Ovary (tissue), 3 donors: ENCODE measurements at regions not wholly inside any gene's neighbourhood (a gene's known extent, or its start where the extent isn't known, plus 50 kb on each side); places are given as distances from the start of the nearest gene placed in this dataset.

Experiments used
- CTCF ChIP-seq, 3 donors: fragments of 450-650 bp in 2 of 3; fragments of 200-600 bp in 1 of 3; IDR thresholded peaks; one replicate each; pipeline versions ENCODE4 v1.5.1 to v1.8.0; 2016 to 2022; ENCODE audit warnings: antibody characterized with exemption in 3 of 3, mild to moderate bottlenecking in 1 of 3
- EP300 ChIP-seq: sonication (generic); formaldehyde crosslinking; IDR thresholded peaks from one replicate; pipeline ENCODE4 v1.6.1; 2017; ENCODE audit warnings: antibody characterized with exemption
- POLR2A ChIP-seq: fragments of 450-650 bp; IDR thresholded peaks from one replicate; pipeline ENCODE4 v1.6.1; 2017; ENCODE audit warnings: antibody characterized with exemption, mild to moderate bottlenecking, moderate library complexity
- donor health status: DM: no; HTN: no; CAD: no.

- TF ChIP-seq CTCF (IDR thresholded peaks at IDR 0.05) (no peak), EP300 (no peak), POLR2A (no peak)
Measured at GRCh38 chr20:47969426-47969825, 184.1 kb upstream of the SULF2 start.
